ENCODE measurements at regions not wholly inside any gene's neighbourhood (a gene's known extent, or its start where the extent isn't known, plus 50 kb on each side); places are given as distances from the start of the nearest gene placed in this dataset.

DNA sequence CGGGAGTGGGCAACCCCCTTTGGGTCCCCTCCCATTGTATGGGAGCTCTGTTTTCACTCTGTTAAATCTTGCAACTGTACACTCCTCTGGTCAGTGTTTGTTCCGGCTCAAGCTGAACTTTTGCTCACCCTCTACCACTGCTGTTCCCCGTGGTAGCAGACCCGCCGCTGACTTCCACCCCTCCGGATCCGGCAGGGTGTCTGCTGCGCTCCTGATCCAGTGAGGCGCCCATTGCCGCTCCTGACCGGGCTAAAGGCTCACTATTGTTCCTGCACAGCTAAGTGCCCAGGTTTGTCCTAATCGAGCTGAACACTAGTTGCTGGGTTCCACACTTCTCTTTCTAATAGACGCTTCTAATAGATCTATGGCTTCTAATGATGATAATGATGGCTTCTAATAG lies 488.6 kb downstream of the MRPL39 start:
- no peak for DNase-seq

DNA sequence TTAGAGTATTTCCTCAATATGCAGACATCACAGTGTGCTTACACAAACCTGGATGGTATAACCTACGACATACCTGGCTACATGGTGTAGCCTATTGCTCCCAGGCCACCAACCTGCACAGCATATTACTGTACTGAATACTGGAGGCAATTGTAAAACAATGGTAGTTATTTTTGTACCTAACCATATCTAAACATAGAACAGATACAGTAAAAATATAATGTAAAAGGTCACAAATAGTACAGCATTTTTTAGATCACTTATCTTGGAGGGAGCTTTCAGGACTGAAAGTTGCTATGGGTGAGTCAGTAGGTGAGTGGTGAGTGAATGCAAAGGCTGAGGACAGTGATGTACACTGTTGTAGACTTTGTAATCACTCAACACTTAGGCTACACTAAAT lies 492.3 kb downstream of the MRPL39 start:
- no peak for DNase-seq

DNA sequence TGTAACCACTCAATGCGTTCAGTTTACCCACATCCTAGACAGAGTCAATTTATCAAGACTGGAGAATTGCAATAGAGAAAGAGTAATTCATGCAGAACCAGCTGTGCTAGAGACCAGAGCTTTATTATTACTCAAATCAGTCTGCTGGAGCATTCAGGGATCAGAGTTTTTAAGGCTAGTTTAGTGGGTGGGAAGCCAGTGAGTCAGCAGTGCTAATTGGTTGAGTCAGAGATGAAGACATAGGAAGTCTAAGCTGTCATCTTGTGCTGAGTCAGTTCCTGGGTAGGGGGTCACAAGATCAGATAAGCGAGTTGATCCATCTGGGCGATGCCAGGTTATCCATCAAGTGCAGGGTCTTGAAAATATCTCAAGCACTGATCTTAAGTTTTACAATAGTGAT lies 499.6 kb downstream of the MRPL39 start:
- DNase-seq = no peak

DNA sequence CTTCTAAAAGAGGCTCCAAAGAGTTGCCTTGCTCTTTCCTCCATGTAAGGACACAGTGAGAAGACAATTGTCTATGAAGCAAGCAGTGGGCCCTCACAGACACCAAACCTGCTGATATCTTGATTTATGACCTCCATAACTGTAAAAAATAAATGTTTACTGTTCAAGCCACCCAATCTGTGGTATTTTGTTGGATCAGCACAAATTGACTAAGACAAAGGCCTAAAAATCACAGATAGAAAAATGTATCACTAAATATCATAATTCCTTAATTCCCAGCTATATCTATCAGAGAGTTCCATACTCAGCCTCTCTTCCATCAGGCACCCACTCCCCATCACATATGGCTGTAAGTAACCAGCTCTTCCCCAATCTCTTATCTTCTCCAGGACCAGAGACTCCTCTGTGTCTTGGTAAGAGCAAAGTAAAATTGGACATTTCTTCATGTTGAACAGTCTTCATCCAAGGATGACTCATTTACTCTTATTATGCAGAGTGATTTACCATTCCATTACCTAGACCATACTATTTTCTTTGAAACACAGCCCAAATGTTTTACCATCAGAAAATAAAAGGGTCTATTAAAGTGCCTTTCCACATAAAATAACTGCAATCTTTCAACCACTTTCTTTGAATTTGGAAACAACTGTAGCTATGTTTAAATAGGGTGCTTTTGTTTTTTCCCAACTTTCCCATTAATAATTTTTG lies 503.6 kb downstream of the MRPL39 start:
- no peak for DNase-seq

DNA sequence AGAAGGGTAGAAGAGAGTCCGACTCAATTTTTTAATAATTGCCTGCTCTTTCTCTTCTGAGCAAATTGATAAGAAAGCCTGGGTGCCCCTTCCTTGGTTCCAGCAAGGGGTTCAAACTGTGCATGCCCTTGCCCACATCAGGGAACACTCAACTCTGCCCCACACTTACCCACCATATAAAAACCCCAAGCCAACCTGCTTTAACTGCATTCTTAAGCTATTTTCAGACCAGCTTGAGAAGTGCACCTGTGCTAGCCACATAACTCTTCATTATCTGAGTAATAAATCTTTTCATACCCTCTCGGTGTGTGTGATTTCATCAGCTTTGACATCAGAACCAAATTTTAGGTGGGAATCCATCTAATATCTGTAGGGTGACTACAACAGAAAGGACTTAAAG lies 509.6 kb downstream of the MRPL39 start:
- no peak for DNase-seq

DNA sequence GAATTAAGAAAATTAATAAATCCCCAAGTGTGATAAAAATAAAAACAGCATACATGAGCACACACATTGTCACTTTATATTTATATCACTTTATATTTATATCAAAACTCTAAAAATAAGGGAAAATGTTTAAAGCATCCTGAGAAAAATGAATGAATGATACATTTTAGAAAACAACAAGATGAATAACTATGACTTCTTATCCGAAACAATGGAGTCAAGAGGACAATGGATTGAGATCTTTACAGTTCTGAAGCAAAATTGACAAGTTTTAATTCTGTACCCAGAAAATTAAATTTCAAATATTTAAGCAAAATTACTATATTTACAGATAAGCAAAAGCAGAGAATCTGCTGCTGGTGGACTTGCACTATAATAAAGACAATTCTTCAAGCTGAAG lies 512.6 kb downstream of the MRPL39 start:
- no peak for DNase-seq

DNA sequence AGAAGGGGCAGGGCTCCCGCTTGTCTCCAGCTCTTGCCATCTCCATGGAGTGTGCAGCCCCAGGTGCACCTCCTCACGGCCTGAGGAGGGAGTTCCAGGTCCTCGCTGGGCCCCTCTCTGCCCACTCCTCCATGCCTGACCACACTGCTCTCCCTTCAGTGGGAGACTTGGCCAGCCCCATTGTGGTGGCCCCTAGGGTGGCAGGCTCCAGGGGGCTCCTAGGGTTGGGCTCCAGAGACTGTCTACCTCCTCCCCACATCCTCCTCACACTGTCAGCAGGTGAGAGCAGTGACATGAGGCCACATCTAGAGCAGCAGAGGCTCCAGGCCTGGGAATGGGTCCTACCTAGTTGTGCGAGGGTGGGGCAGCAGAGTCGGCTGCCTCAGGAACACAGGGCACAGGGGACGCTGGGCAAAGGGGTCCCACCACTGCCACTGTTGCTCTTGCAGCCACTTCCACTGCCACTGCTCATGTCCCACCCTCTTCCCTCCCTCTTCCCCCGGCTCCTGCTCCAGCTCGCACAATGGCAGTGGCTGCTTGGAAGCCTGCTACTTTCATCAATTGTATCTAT lies 514.8 kb downstream of the MRPL39 start:
- no peak for DNase-seq

DNA sequence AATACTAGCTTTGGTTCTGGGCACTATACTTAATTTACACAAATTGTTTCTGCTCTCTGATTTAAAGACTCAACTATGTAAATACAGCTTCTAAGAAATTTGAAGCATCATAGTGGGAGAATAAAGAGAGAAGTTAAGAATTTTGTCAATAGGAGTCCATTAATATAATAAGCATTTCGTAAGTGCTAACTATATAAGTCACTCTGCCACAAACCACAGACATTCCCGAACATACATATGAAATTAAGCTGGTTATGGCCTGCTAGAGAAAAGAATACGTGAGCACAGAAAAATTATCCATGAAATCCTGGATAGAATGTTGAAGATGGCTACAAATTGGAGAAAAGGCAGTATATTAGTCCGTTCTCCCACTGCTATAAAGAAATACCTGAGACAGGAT lies 526.2 kb downstream of the MRPL39 start:
- no peak for DNase-seq

DNA sequence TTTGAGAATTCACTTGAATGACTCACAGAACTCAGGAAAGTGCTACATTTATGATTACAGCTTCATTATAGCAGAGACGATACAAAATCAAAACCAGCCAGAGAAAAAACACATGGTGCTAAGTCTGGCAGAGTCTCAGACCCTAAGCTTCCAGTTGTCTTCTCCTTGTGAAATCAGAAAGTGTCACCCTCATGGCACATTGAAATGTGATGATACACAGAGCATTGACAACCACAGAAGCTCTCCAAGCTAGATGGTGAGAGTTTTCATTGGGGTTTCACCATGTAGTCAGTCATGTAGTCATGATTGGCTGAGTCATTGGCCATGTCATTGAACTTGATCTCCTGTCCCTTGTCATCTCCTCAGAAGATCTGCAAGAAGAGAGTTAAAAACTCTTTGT lies 526.6 kb downstream of the MRPL39 start:
- DNase-seq = no peak

DNA sequence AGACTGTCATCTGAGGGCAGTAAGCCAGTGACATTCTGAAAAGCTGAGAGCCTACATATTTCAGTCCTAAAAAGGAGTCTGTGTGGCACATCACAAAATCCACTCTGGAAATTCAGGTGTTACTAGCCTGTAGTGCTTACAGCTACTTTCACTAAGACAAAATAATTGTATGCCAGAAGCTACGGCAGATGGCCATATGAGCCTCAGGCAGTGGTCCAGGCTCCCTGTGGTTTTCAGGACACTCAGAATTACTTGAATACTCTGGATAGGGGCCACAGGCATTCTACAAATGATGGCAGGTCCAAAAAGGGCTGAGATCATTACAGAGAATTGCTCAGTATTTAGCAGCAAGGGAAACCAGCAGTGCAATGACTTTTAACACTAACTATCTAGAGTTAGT lies 527.1 kb downstream of the MRPL39 start:
- no peak for DNase-seq

DNA sequence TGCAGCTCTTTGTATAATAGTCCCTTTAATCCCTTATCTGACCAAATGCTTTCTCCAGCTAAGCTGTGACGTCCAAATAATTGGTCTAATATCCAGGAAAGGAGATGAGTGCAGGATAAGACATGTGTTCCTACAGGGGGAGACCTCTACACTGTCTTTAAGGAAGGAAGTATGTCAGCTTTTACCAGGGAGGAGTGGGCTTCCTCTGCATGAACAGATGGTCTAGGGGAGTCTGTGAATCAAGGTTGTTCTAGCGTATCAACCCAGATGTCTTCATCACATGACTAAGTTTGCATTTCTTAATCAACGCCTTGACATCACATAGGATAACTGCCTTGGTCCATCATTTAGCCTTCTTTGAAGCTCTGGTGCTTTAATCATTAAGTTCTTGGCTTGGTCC lies 528.2 kb downstream of the MRPL39 start:
- no peak for DNase-seq

DNA sequence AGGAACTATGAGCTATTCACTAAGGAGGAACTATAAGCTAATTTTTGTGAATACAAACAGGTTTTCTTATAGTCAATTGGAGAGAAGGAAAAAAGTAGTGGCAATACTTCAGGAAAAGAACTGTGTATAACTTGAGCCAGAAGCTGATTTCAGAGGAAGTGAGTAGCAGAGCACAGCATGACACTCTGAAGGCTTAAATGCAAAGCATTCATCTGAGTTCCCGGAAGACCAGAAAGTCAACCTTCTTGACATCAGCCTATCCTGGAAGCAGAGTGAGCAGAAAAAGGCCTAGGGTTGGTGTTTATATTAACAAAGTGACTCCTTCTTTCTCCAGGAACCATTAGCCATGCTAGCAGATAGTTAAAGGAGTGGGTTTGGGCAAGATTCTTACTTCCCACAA lies 545.2 kb downstream of the MRPL39 start:
- DNase-seq = no peak

DNA sequence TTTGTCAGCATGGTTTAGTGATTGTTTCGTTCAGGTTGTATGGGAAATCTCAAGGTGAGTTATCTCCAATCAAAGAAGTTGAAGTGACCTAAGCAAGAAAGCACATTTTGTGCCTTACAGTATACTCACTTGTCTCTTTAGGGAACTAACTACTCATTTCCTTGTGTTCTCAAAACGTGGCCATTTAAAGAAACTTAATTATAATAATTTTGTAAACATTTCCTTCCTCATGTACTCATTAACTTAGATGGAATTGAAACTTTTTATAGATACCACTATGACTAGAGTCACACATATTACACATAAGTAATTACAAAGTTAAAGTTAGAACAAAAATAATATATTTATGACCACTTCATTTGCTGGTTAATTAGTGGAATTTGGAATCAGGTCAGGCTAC lies 552.6 kb downstream of the MRPL39 start:
- DNase-seq = no peak

DNA sequence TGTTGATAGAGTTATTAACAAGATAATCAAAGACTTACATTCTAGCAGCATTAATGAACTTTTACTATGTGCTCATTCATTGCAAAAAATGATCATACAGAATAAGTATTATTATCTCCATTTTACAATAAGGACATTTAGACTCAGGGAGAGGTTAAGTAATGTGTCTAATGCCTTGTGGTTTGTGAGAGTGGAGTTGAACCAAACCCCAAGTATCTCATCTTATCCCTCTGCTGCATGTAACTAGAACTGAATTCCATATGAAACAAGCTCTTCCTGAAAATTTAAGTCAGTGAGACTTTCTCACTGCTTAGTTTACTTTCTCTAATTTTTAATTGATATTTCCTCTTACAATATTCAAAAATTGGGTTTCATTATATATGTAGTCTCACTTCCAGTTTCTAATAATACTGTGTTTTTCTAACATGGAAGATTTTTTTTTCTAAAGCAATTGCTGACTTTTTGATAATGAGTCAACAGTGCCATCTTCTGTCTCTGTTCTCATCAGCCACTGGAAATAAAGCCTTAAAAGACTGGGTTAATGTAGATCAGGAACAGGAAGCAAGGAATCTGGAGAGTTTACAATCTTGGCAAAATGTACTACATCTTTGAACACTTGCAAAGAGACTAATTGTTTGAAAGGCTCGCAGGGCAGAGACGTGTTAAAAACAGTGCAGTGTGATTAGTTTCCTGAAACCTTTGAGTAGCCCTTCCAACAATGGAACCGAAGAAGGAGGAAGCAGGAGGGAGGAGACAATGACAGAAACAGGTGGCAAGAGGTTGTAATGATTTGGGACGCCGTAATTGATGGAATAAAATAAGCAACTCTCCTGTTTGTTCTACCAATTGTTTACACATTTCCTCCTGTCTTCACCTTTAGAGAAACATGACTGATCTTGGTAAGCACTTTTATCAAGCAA lies 567.6 kb downstream of the MRPL39 start:
- DNase-seq = no peak

DNA sequence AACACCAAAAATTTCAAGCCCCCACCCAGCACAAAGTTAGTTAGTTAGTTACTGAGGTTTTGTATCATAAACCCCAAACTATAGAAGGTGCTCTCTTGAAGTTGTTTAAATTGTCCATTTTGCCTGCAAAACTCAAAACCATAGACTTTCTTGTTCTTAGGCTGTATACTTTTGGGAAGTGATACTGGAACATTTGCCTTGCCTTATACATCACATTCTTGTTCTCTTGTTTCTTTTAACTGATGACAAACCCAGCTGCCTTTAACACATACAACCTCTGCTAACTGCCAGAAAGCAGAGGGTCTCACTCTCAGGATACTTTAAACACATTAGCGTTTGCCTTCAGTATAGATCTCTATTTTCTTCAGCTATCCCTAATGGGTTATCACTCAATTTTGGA lies 570.5 kb downstream of the MRPL39 start:
- DNase-seq = no peak

DNA sequence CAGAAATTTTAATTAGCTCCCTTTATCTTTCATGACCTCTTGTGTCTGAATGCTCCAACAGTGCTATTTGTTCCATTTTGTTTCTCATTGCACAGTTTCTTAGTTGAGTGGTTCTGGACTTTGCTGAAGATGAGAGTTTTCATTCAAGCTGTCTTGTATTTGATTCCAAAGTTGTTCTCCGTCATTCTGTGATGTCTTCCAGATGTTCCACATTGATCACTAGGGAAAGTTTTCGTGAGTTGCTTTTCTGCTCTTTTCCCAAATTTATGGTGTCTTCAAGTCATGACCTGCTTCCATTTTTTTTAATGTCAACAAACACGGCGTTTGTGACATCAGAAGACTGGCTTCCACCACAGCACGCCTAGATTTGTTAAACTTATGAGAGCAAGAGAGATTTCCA lies 575.5 kb downstream of the MRPL39 start:
- DNase-seq = no peak

DNA sequence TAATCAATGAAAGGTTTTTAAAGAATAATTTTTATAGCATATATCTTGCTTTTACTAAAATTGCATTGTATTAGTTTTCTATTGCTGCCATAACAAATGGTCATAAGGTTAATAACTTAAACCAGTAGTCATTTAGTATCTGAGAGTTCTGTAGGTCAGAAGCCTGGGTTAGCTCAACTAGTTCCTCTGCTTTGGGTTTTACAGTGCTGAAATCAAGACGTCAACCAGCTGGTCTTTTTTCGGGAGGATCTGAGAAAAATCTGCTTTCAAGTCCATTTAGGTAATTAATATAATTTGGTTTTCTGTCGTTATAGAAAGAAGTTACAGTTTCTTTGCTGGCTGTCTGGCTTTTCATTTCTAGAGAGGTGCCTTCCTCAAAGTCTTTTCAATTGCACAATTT lies 577.7 kb downstream of the MRPL39 start:
- no peak for DNase-seq

DNA sequence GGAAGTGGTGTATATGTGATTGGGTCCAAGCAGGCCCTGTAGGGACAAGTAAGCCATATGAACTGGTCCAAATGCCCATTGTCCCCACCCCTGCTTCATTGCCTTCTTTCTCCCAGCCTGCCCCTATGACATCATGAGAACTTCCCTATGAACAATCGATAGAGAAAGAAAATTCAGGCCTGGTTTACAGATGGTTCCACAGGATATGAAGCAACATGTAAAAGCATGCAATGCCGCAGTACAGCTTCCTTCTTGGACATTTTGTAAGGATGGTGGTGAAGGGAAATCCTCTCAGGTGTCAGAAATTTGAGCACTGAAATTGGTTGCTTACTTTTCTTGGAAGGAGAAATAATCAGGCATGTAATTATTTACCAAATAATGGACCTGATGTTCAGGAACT lies 581.7 kb downstream of the MRPL39 start:
- DNase-seq = no peak

DNA sequence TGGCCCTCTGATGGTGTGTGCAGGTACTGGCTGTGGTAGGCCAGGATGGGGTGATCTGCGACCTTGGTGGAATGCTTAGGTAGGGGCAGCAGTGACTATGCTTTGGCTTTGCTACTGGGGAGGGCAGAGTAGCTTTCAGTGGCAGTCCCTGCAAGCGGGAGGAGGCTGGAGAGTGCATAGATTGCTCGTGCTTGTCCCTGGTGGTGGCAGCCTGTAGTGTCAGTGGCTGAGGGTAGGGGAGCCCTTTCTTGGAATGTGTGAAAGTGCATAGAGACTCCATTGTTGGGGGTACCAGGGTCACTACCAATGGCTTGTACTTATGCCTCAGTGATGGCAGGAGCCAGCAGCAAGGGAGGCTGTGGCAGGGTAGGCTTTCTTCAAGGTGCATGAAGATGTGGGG lies 582.6 kb downstream of the MRPL39 start:
- DNase-seq = no peak

DNA sequence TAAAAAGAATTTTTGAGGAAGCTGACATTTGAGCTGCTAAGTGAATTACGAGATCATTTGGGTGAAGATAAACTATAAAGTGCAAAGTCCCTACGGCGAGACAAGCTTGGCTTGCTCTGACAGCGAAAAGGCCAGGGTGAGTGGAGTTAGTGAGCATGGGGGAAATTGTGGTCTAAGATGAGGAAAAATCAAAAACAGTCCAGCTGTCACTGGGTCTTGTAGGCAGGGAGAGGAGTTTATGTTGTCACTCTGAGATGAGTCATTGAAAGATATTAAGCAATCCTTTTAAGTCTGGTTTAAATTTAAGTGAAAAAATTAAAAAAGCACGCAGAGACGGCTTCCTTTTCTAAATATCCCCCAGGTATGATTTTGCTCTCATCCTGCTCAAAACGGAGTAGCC lies 601.9 kb downstream of the MRPL39 start:
- no peak for DNase-seq

DNA sequence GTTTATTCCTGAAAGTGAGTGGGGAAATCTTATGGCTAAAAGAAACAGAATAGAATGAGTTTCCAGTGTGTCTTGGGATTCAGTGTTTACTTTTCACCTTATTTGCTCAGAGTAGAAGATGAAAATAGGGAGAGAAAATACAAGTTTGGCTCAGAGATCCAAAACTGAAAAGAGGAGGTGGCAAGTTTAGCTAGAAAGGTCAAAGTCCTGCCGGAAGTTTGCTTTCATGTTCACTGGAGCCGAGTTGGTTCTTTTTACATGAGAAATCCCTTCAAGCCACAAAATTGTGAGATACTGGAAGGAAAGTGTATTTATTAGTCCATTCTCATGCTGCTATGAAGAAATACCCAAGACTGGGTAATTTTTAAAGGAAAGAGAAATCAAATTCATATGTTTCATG lies 604.6 kb downstream of the MRPL39 start:
- DNase-seq = no peak

DNA sequence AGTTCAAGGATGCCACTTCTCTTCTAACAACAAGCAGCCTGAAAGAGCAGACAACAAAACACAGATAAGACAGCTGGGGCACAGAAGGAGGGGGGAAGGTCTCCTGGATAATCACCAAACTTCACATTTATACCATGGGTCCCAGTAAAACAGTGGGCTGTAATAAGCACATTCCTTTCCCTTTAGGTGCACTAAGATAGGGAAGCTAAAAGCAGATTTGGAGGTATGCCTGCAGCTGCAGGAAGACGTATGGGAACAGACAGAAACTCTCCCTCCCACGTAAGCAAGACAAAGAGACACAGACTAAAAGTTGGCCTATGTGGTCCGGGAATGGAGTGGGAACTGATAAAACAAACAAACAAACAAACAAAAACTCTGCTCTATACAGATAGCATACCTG lies 612.1 kb downstream of the MRPL39 start:
- DNase-seq = no peak

DNA sequence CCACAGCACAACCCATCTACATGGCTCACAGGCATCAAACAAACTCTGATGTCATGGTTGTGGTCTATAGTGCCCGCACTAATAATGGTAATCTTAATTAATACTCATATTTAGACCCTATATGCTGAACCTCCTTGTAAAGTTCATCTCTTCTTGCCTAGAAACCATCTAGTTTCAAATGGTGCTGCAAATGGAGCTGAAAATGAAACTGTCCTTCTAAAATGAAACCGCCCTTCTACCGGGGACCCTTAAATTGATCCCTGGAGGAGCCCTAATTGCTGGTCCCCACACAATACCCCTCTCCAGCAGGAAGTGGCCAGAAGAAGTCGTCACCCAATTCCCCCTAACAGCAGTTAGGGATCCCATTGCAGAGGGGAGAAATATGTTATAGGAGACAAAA lies 612.6 kb downstream of the MRPL39 start:
- DNase-seq = no peak

DNA sequence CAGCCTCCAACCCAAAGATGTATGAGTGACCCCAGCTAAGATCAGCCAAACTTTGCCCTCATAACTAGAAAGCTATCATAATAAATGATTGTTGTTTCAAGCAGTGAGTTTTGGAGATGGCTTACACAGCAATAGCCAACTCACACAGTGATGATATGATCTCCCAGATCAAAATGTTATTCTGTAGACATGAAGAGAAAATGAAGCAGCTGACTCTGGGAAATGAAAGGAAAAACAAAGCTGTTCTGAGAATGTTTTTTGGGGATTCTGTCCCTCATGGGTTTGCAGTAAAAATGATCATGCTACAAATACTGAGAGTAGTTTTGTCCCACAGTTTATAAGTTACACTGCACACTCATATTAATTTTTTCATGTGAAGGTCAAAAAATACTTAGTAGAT lies 617.8 kb downstream of the MRPL39 start:
- no peak for DNase-seq

Data from 8988T (cell line).